ENCODE measurements at regions not wholly inside any gene's neighbourhood (a gene's known extent, or its start where the extent isn't known, plus 50 kb on each side); places are given as distances from the start of the nearest gene placed in this dataset.

- no peak for TF ChIP-seq CTCF (IDR thresholded peaks at IDR 0.05)
- TF ChIP-seq POLR2A (IDR thresholded peaks at IDR 0.05): no peak
These were observed 622.2 kb upstream of the GCFC2 start for GRCh38 chr2:76332871-76333270.

All from uterus (tissue), 2 donors.